HG02885 (cell line): ENCODE measurements at regions not wholly inside any gene's neighbourhood (a gene's known extent, or its start where the extent isn't known, plus 50 kb on each side); places are given as distances from the start of the nearest gene placed in this dataset.

ENCODE experiments used
- ATAC-seq: cut with Tn5 transposase; IDR thresholded peaks from one replicate; pipeline ENCODE4 v1.9.1; 2021; ENCODE audit warnings: mild to moderate bottlenecking; ENCODE audit not compliant: unreplicated experiment, poor library complexity

GRCh38 chr3:7793786-7794185 is 707.8 kb upstream of the LMCD1 start:
- ATAC-seq, result no peak

- ATAC-seq, result no peak
Observed at GRCh38 chr3:7798276-7798675, 703.3 kb upstream of the LMCD1 start.

- no peak for ATAC-seq
Observed at GRCh38 chr3:7800006-7800780, 701.4 kb upstream of the LMCD1 start.

GRCh38 chr3:7812490-7812889 is 689.1 kb upstream of the LMCD1 start:
- ATAC-seq, result no peak

GRCh38 chr3:7813365-7813764 is 688.3 kb upstream of the LMCD1 start:
- ATAC-seq, result no peak

- ATAC-seq, result no peak
Observed at GRCh38 chr3:7817239-7817638, 684.4 kb upstream of the LMCD1 start.

- no peak for ATAC-seq
Observed at GRCh38 chr3:7820969-7821368, 680.7 kb upstream of the LMCD1 start.

GRCh38 chr3:7821858-7822257 is 679.8 kb upstream of the LMCD1 start:
- ATAC-seq, result no peak

GRCh38 chr3:7841451-7841850 is 660.2 kb upstream of the LMCD1 start:
- no peak for ATAC-seq

- no peak for ATAC-seq
Observed at GRCh38 chr3:7843441-7843840, 658.2 kb upstream of the LMCD1 start.

- ATAC-seq, result no peak
Observed at GRCh38 chr3:7847021-7847420, 654.6 kb upstream of the LMCD1 start.

- no peak for ATAC-seq
Observed at GRCh38 chr3:7847521-7847920, 654.1 kb upstream of the LMCD1 start.

GRCh38 chr3:7854266-7854665 is 647.4 kb upstream of the LMCD1 start:
- ATAC-seq, result no peak

GRCh38 chr3:7854721-7855120 is 646.9 kb upstream of the LMCD1 start:
- ATAC-seq, result no peak

GRCh38 chr3:7865611-7866010 is 636.0 kb upstream of the LMCD1 start:
- no peak for ATAC-seq

- no peak for ATAC-seq
Observed at GRCh38 chr3:7867587-7867986, 634.0 kb upstream of the LMCD1 start.

- no peak for ATAC-seq
Observed at GRCh38 chr3:7871003-7871560, 630.5 kb upstream of the LMCD1 start.

GRCh38 chr3:7874116-7874515 is 627.5 kb upstream of the LMCD1 start:
- no peak for ATAC-seq

- ATAC-seq, result no peak
Observed at GRCh38 chr3:7875925-7876324, 625.7 kb upstream of the LMCD1 start.

- no peak for ATAC-seq
Observed at GRCh38 chr3:7876741-7877297, 624.8 kb upstream of the LMCD1 start.

- no peak for ATAC-seq
Observed at GRCh38 chr3:7877312-7877711, 624.3 kb upstream of the LMCD1 start.

GRCh38 chr3:7879572-7879971 is 622.1 kb upstream of the LMCD1 start:
- ATAC-seq, result no peak
